Vagina (tissue), 2 donors: ENCODE measurements at regions not wholly inside any gene's neighbourhood (a gene's known extent, or its start where the extent isn't known, plus 50 kb on each side); places are given as distances from the start of the nearest gene placed in this dataset.

ENCODE experiments used
- CTCF ChIP-seq, 3 experiments: fragments of 450-650 bp in 2 of 3; fragments of 200-600 bp in 1 of 3; sonication (generic) in 1 of 3; IDR thresholded peaks; one replicate each; pipeline ENCODE4 v1.5.1; 2017 to 2019; ENCODE audit warnings: antibody characterized with exemption in 3 of 3, mild to moderate bottlenecking in 2 of 3, moderate library complexity in 2 of 3
- POLR2A ChIP-seq, 2 donors: fragments of 450-650 bp; IDR thresholded peaks; one replicate each; pipeline ENCODE4 v1.6.1; 2017; ENCODE audit warnings: antibody characterized with exemption in 2 of 2, mild to moderate bottlenecking in 2 of 2, moderate library complexity in 2 of 2
- POLR2AphosphoS5 ChIP-seq, 2 donors: sonication (generic); formaldehyde crosslinking; IDR thresholded peaks; one replicate each; pipeline ENCODE4 v1.9.0; 2017; ENCODE audit warnings: antibody characterized with exemption in 2 of 2, mild to moderate bottlenecking in 2 of 2, low read depth in 1 of 2; ENCODE audit not compliant: insufficient read depth in 1 of 2

- TF ChIP-seq POLR2A (IDR thresholded peaks at IDR 0.05) = no peak
- TF ChIP-seq POLR2AphosphoS5 (IDR thresholded peaks at IDR 0.05; ENCODE audit: insufficient read depth in 1 of 2, low read depth in 1 of 2) = no peak
- no peak for TF ChIP-seq CTCF (IDR thresholded peaks at IDR 0.05)
Observed at GRCh38 chr1:115429884-115430283, 91.8 kb upstream of the NGF start.
